GM18499 (cell line): ENCODE measurements at regions not wholly inside any gene's neighbourhood (a gene's known extent, or its start where the extent isn't known, plus 50 kb on each side); places are given as distances from the start of the nearest gene placed in this dataset.

ENCODE experiments used
- ATAC-seq: cut with Tn5 transposase; IDR thresholded peaks from one replicate; pipeline ENCODE4 v1.9.1; 2021; ENCODE audit warnings: moderate number of reproducible peaks; ENCODE audit not compliant: insufficient read depth, unreplicated experiment

DNA sequence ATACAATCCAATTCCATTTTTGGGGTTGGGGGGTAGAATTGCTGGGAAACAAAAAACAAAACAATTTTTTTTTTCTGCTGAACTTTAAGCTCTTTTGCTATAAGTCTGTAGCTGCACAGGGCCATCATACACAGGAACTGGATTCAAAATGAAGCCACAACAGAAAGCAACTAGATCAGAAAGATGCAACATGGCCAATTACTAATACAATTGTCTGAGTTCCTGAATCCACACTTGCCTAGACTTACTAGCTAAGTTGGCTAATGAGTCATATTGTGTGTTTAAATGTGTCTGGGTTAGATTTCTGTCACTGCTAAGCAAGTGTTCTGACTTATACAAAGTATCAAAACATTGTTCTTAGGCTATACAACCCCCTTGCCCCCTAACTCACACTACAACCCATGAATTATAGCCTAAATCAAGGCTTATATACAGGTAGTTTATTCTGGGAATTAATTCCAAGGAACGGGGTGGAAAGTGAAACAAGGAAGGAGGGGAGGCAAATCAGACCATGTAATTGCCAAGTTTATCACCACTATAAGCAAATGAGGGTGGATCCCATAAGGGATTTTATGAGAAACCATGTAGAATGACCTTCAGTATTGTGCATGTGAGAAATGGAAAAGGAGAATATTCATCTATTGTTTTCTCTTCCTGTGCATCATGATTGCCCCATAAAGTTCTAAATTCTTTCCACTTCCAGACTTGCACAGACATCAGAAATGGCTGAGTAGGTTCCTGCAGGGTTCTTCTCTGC, 337.9 kb upstream of the SORCS1 start:
- no peak for ATAC-seq

DNA sequence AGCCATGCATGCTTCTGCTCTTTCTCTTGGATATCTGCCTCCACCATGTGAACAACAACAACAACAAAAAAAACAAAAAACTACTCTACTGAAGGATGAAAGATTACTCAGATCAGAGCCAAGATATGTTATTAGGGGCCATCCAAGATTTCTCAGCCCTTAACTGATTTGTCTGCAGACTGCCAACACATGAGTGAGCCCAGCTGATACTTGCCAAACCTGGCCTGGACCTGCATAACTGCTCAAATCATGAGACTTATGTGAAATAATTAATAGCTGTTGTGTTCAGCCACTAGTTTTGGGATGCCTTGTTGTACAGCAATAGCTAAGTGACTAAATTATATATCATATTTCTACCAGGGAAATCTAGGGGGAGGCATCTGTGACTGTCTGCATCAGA, 334.5 kb upstream of the SORCS1 start:
- no peak for ATAC-seq

DNA sequence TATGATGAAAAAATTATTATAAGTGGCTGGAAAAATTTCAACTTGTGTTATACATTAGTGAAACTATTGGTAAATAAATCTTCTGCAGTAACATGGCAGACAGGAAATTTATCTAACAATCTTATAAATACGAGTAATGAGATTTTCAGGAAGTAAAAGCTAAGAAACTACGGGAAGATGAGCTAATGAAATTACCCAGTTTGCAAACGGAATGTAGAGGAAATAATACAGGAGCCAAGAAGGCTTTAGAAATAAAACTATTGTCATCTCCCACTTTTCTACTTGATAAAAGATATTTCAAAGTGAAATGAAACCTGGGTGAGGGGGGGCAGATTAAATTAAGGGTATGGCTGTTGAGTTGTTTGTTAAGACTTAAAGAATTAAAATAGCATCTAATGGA, 332.5 kb upstream of the SORCS1 start:
- ATAC-seq = no peak

GRCh38 chr10:107496594-107496993, 332.1 kb upstream of the SORCS1 start:
- ATAC-seq = no peak

DNA sequence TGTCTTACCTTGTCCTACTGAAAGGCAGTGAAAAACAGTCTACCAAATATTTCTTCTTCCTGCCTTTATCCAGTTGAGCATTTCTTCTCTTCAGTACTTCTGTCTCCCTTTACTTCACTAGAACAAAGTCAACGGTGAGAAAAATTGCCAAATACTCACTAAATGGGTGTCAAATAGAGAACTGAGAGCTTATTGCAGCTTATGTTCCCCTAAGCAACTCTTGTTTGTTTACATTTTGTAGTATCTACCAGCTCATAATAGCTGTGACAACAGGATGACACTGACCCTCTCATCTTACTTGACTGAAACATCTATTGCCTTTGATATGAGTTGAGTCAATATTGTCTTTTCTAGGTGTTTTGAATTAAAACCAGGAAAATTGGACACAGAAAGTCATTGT, 327.9 kb upstream of the SORCS1 start:
- ATAC-seq = no peak

GRCh38 chr10:107490389-107490788, 325.9 kb upstream of the SORCS1 start:
- ATAC-seq = no peak

DNA sequence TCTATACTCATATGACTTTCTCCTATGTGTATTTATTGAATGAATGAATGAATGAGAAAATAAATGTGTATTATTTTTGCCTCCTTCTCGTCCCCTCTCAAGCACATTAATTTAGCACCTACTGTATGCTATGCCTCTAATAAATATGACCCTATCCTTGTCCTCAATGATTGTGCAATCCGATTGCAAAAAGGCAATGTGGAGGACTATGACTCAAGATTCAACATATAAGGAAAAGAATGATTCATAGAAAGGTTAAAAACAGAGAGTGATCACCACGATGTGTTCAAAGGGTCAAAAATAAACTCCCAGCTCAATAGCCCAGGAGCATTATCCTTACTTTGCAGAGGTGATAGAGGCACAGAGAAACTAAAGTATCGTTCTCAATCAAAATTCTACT, 322.8 kb upstream of the SORCS1 start:
- no peak for ATAC-seq

- ATAC-seq = no peak
These were observed 320.5 kb upstream of the SORCS1 start for GRCh38 chr10:107485019-107485418.

DNA sequence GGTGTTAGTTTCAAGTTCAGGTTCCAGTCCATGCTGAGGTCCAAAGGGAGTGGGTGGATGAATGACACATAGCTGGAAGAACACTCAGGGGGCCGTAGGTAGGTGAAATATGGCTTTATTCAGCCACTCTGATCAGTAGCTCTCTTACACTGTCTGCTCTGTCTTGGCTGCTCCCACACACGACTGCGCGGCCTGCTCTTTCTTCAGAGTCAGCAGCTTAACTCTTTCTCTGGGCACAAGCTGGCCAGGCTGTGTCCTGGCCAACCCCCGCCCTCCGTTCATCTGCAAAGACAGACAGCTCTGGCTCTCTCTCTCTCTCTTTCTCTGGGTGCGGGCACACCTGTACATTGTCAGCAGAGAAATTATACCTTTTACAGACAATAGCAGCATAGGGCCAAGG, 317.4 kb upstream of the SORCS1 start:
- no peak for ATAC-seq

DNA sequence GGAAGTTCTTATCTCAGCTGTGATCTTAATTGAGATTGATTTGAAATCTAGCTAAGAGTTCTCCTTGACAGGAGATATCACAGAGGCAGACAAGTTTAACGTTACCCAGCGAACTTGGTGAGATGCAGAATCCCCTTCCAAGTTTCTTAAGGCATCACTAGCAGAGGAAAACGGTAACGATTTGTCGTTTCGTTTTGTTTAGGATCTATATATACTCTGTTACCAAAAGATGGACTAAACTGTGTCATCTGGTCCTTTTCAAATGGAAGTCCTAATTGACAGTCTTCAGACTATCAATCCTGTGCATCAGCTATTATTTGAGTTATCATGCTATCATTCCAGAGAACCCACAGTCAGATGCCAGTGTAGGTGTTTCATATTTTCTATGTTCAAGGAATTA, 316.7 kb upstream of the SORCS1 start:
- no peak for ATAC-seq

DNA sequence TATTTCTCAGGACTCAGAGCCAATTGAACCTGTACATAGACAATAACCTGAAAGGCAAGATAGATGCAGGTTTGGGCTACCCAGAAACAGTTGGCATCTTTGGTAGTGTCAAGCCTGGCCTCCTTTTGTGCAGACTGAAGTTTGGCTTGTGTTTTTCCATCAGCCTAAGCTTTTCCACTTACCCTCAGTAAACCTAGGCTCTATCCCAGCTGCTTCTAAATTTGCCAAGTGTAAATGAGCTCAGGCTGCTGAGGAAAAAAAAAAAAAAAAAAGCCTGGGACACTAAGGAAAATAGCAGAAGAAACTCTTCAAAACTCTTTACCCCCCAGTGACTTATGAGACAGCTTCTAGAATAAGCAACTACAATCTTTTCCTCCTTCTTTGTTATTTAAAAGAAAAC, 316.3 kb upstream of the SORCS1 start:
- no peak for ATAC-seq

- ATAC-seq = peak; percentile 67
These were observed 312.8 kb upstream of the SORCS1 start for GRCh38 chr10:107477266-107477665.

GRCh38 chr10:107476408-107476807, 311.9 kb upstream of the SORCS1 start:
- no peak for ATAC-seq

- no peak for ATAC-seq
These were observed 310.1 kb upstream of the SORCS1 start for GRCh38 chr10:107474650-107475049.

- ATAC-seq = no peak
These were observed 308.7 kb upstream of the SORCS1 start for GRCh38 chr10:107473225-107473624.

DNA sequence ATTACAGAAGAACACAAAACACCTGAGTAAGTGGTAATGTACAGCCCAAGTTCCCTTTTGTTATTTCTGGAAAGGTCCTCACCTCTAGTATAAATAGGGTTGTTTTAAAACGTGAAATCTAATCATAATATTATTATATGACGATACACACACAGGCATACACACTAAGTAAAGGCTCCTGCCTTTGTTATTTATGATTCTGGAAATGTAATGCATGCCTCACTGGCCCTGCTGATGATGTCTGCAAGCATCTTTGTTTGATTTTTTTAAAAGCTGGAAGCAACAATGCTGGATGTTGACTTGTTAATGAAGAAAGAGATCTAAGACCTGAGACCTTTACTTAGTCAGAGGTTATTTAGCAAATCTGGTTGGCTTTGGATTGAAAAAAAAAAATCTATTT, 307.4 kb upstream of the SORCS1 start:
- no peak for ATAC-seq

DNA sequence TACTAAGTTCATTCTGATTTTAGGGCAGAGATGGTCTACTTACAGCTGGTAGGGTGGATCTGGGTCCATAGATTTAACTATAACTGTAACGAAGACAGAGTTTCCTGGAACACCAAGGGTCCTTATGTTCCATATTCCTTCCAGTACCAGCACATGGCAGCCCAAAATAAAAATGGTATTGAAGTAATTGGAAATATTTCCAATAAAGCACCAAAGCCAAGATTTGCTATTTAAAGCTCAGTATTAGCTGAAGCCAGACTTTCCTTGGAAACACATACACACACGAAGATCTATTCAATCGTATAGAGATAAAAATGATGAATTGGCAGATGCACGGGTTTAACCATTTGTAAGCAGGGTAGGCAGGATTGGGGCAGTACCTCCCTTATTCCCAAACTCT, 289.1 kb upstream of the SORCS1 start:
- no peak for ATAC-seq

- peak; percentile 63 for ATAC-seq
These were observed 286.5 kb upstream of the SORCS1 start for GRCh38 chr10:107451047-107451446.

- no peak for ATAC-seq
These were observed 285.6 kb upstream of the SORCS1 start for GRCh38 chr10:107450056-107450455.

GRCh38 chr10:107444443-107444842, 279.9 kb upstream of the SORCS1 start:
- ATAC-seq = no peak

GRCh38 chr10:107443813-107444212, 279.3 kb upstream of the SORCS1 start:
- ATAC-seq = no peak

GRCh38 chr10:107443326-107443725, 278.8 kb upstream of the SORCS1 start:
- ATAC-seq = no peak
